ENCODE measurements at regions not wholly inside any gene's neighbourhood (a gene's known extent, or its start where the extent isn't known, plus 50 kb on each side); places are given as distances from the start of the nearest gene placed in this dataset.
A peak's percentile ranks its signal among the peaks of the same experiment; 100 is the strongest.

- Histone ChIP-seq H3K27ac (no peak overlapping the region), H3K4me3 (no peak overlapping the region)
Observed at GRCh38 chr13:47835470-47836228, 165.4 kb downstream of the SUCLA2 start.

GRCh38 chr13:47832458-47832972 lies 168.6 kb downstream of the SUCLA2 start:
- H3K9me2 ChIP-seq (ENCODE audit: insufficient read depth), result no peaks in the 10 kb centered on the region
- H3K4me3 ChIP-seq, result no peak overlapping the region
- no peak for DNase-seq
- H3K36me3 ChIP-seq (ENCODE audit: low read depth), result no peaks in the 10 kb centered on the region
- H3K27ac ChIP-seq, result no peak overlapping the region
- 48 to 76% methylated on average over 1 of the region's 1 CpG for WGBS, 2 experiments (ENCODE audit: low coverage in 1 of 2, low lambda C conversion rate in 2 of 2, missing lambda C conversion rate in 2 of 2)
- H3K4me2 ChIP-seq (ENCODE audit: unreplicated experiment), result no peak overlapping the region
- no peak overlapping the region for H3K9ac ChIP-seq
- in situ Hi-C loops (cut with MboI), result no loop called here
- H3K27me3 ChIP-seq (replicated peaks; ENCODE audit: insufficient read depth), result no peaks in the 10 kb centered on the region
- no peaks in the 10 kb centered on the region for H4K20me1 ChIP-seq (ENCODE audit: insufficient read depth)
- no peak overlapping the region for H2AFZ ChIP-seq
- H3K79me2 ChIP-seq (ENCODE audit: insufficient read depth), result no peaks in the 10 kb centered on the region
- H3K9me3 ChIP-seq (ENCODE audit: low read depth), result no peaks in the 10 kb centered on the region
- 0 out of 2 replicates have a peak, but pooled peaks cover 8% of the 10 kb centered on the region for H3K4me1 ChIP-seq (ENCODE audit: insufficient read depth)
- TF ChIP-seq EZH2 (IDR thresholded peaks at IDR 0.05; ENCODE audit: insufficient read depth, poor library complexity, severe bottlenecking) (no peak), EZH2phosphoT487 (IDR thresholded peaks at IDR 0.05; ENCODE audit: insufficient read depth, low read depth) (no peak)
- H3F3A ChIP-seq (ENCODE audit: insufficient read depth), result 0 out of 2 replicates have a peak, but pooled peaks cover 4% of the 10 kb centered on the region

More at GRCh38 chr13:47835470-47836228, 165.4 kb downstream of the SUCLA2 start:
- H3K27me3 ChIP-seq (replicated peaks; ENCODE audit: insufficient read depth), result no peaks in the 10 kb centered on the region
- no peaks in the 10 kb centered on the region for H4K20me1 ChIP-seq (ENCODE audit: insufficient read depth)
- no peaks in the 10 kb centered on the region for H3K36me3 ChIP-seq (ENCODE audit: low read depth)
- H3K9me2 ChIP-seq (ENCODE audit: insufficient read depth), result no peaks in the 10 kb centered on the region
- in situ Hi-C loops (cut with MboI), result no loop called here
- TF ChIP-seq EZH2phosphoT487 (IDR thresholded peaks at IDR 0.05; ENCODE audit: insufficient read depth, low read depth), result no peak
- no peak for TF ChIP-seq EZH2 (IDR thresholded peaks at IDR 0.05; ENCODE audit: insufficient read depth, poor library complexity, severe bottlenecking)
- H3K79me2 ChIP-seq (ENCODE audit: insufficient read depth), result no peaks in the 10 kb centered on the region
- H3K9me3 ChIP-seq (ENCODE audit: low read depth), result no peaks in the 10 kb centered on the region
- H3K4me1 ChIP-seq (ENCODE audit: insufficient read depth), result 0 out of 2 replicates have a peak, but pooled peaks cover 5% of the 10 kb centered on the region
- no peak overlapping the region for H3K9ac ChIP-seq
- no peaks in the 10 kb centered on the region for H3F3A ChIP-seq (ENCODE audit: insufficient read depth)
- no peak overlapping the region for H3K4me2 ChIP-seq (ENCODE audit: unreplicated experiment)
- no peak for DNase-seq
- H2AFZ ChIP-seq, result no peak overlapping the region
- 84 to 85% methylated on average over 8 of the region's 8 CpGs for WGBS, 2 experiments (ENCODE audit: low coverage in 1 of 2, low lambda C conversion rate in 2 of 2, missing lambda C conversion rate in 2 of 2)

DNA sequence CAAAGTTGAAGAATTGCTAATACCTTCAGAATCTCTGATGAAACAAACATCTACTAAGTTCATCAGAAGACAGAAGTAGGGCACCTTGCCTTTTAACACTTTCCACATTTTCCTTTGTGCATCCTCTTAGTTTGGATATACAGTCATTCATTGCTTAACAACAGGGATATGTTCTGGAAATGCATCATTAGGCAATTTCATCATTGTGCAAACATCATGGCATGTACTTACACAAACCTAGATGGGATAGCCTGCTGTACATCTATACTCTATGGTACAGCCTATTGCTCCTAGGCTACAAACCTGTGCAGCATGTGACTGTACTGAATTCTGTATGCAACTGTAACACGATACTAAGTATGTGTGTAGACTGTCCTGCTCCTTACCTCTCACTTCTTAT lies 169.8 kb downstream of the SUCLA2 start:
- Histone ChIP-seq H4K20me1 (ENCODE audit: insufficient read depth) (no peaks in the 10 kb centered on the region), H3K79me2 (ENCODE audit: insufficient read depth) (no peaks in the 10 kb centered on the region), H3K9ac (no peak overlapping the region), H3K27me3 (replicated peaks; ENCODE audit: insufficient read depth) (no peaks in the 10 kb centered on the region), H3K27ac (no peak overlapping the region), H3K9me2 (ENCODE audit: insufficient read depth) (no peaks in the 10 kb centered on the region), H3K36me3 (ENCODE audit: low read depth) (no peaks in the 10 kb centered on the region), H2AFZ (no peak overlapping the region), H3K4me1 (ENCODE audit: insufficient read depth) (0 out of 2 replicates have a peak, but pooled peaks cover 8% of the 10 kb centered on the region), H3K4me2 (ENCODE audit: unreplicated experiment) (no peak overlapping the region), H3K4me3 (no peak overlapping the region), H3K9me3 (ENCODE audit: low read depth) (no peaks in the 10 kb centered on the region), H3F3A (ENCODE audit: insufficient read depth) (0 out of 2 replicates have a peak, but pooled peaks cover 4% of the 10 kb centered on the region)
- TF ChIP-seq EZH2 (IDR thresholded peaks at IDR 0.05; ENCODE audit: insufficient read depth, poor library complexity, severe bottlenecking) (no peak), EZH2phosphoT487 (IDR thresholded peaks at IDR 0.05; ENCODE audit: insufficient read depth, low read depth) (no peak)
- in situ Hi-C loops (cut with MboI), result no loop called here
- DNase-seq, result peak; percentile 49
- WGBS, 2 experiments (ENCODE audit: low coverage in 1 of 2, low lambda C conversion rate in 2 of 2, missing lambda C conversion rate in 2 of 2), result 56 to 73% methylated on average over 1 of the region's 1 CpG

- no peaks in the 10 kb centered on the region for H3K9me2 ChIP-seq (ENCODE audit: insufficient read depth)
- DNase-seq, result peak; percentile 65
- no peaks in the 10 kb centered on the region for H3K36me3 ChIP-seq (ENCODE audit: low read depth)
- H3K9ac ChIP-seq, result no peak overlapping the region
- no peak for TF ChIP-seq EZH2 (IDR thresholded peaks at IDR 0.05; ENCODE audit: insufficient read depth, poor library complexity, severe bottlenecking)
- TF ChIP-seq EZH2phosphoT487 (IDR thresholded peaks at IDR 0.05; ENCODE audit: insufficient read depth, low read depth), result no peak
- H2AFZ ChIP-seq, result no peak overlapping the region; the same call in 1 of the 2 replicates
- in situ Hi-C loops (cut with MboI), result no loop called here
- no peaks in the 10 kb centered on the region for H3K79me2 ChIP-seq (ENCODE audit: insufficient read depth)
- 33 to 38% methylated on average over 1 of the region's 1 CpG for WGBS, 2 experiments (ENCODE audit: low coverage in 1 of 2, low lambda C conversion rate in 2 of 2, missing lambda C conversion rate in 2 of 2)
- no peak overlapping the region for H3K27ac ChIP-seq
- no peaks in the 10 kb centered on the region for H3K27me3 ChIP-seq (replicated peaks; ENCODE audit: insufficient read depth)
- H3K4me1 ChIP-seq (ENCODE audit: insufficient read depth), result 0 out of 2 replicates have a peak, but pooled peaks cover 8% of the 10 kb centered on the region
- 0 out of 2 replicates have a peak, but pooled peaks cover 4% of the 10 kb centered on the region for H3F3A ChIP-seq (ENCODE audit: insufficient read depth)
- H3K4me2 ChIP-seq (ENCODE audit: unreplicated experiment), result no peak overlapping the region
- no peak overlapping the region for H3K4me3 ChIP-seq
- H3K9me3 ChIP-seq (ENCODE audit: low read depth), result no peaks in the 10 kb centered on the region
- no peaks in the 10 kb centered on the region for H4K20me1 ChIP-seq (ENCODE audit: insufficient read depth)
Observed at GRCh38 chr13:47829690-47830089, 171.4 kb downstream of the SUCLA2 start.
